WTC11 (cell line): ENCODE measurements at regions not wholly inside any gene's neighbourhood (a gene's known extent, or its start where the extent isn't known, plus 50 kb on each side); places are given as distances from the start of the nearest gene placed in this dataset.

ENCODE experiments used
- ATAC-seq: fragments of 200-7000 bp; cut with Tn5 transposase; 2 replicates; pipeline ENCODE4 v1.10.0; 2021; ENCODE audit warnings: mild to moderate bottlenecking, moderate library complexity
- CTCF ChIA-PET: fragments of 300-600 bp; sonication (Branson Sonifier 250); formaldehyde crosslinking; loops from one replicate; lab custom pipeline; 2021; ENCODE audit warnings: antibody characterized with exemption; lab: Charles Lee
- POLR2A ChIA-PET: fragments of 350-600 bp; sonication (Branson Sonifier 250); formaldehyde crosslinking; loops from one replicate; lab custom pipeline; 2021; ENCODE audit warnings: antibody characterized with exemption; lab: Charles Lee
- DNase-seq: peaks from one replicate; pipeline ENCODE4 v3.0.0; 2021; ENCODE audit warnings: low spot score
- H3K27ac Mint-ChIP-seq: 2 replicates; pipeline ENCODE4 v1.8.0; 2021; ENCODE audit warnings: mixed read lengths
- H3K27me3 Mint-ChIP-seq: 2 replicates; pipeline ENCODE4 v1.8.0; 2021; ENCODE audit warnings: low read depth, mild to moderate bottlenecking, moderate library complexity, mixed read lengths
- H3K36me3 Mint-ChIP-seq: 2 replicates; pipeline ENCODE4 v1.8.0; 2021; ENCODE audit warnings: mixed read lengths
- H3K4me1 Mint-ChIP-seq: 2 replicates; pipeline ENCODE4 v1.8.0; 2022; ENCODE audit warnings: mixed read lengths
- H3K4me3 Mint-ChIP-seq: 2 replicates; pipeline ENCODE4 v1.8.0; 2021; ENCODE audit warnings: mild to moderate bottlenecking, moderate library complexity, mixed read lengths
- H3K9me3 Mint-ChIP-seq: 2 replicates; pipeline ENCODE4 v1.8.0; 2021; ENCODE audit warnings: mixed read lengths
- GRHL2 ChIP-seq: fragments of 250-450 bp; sonication (Bioruptor Pico); IDR thresholded peaks from 2 replicates; pipeline ENCODE4 v1.8.0; 2022; ENCODE audit warnings: mild to moderate bottlenecking, moderate library complexity; ENCODE audit not compliant: insufficient replicate concordance, severe bottlenecking
- HMGA2 ChIP-seq: fragments of 250-450 bp; sonication (Bioruptor Pico); IDR thresholded peaks from 2 replicates; pipeline ENCODE4 v1.4.0; 2021; ENCODE audit warnings: mild to moderate bottlenecking, moderate library complexity
- JUN ChIP-seq: sonication (generic); formaldehyde crosslinking; IDR thresholded peaks from 2 replicates; pipeline ENCODE4 v1.8.0; 2023; ENCODE audit warnings: mild to moderate bottlenecking, missing genetic modification reagents
- SMAD4 ChIP-seq: sonication (generic); formaldehyde crosslinking; IDR thresholded peaks from 2 replicates; pipeline ENCODE4 v1.8.0; 2022; ENCODE audit warnings: mild to moderate bottlenecking, missing genetic modification reagents
- TP53 ChIP-seq: sonication (generic); formaldehyde crosslinking; IDR thresholded peaks from 2 replicates; pipeline ENCODE4 v1.8.1; 2023; ENCODE audit warnings: mild to moderate bottlenecking, missing genetic modification reagents
- TF ChIP-seq, protein P1 (sequence below): sonication (generic); formaldehyde crosslinking; IDR thresholded peaks from 2 replicates; pipeline ENCODE4 v1.8.1; 2022; ENCODE audit warnings: low read depth, missing genetic modification reagents, borderline replicate concordance
- TF ChIP-seq, protein P2 (sequence below): fragments of 250-450 bp; sonication (Bioruptor Pico); IDR thresholded peaks from 2 replicates; pipeline ENCODE4 v1.9.0; 2021; ENCODE audit warnings: moderate library complexity, mild to moderate bottlenecking, inconsistent platforms, borderline replicate concordance
- TF ChIP-seq, protein P3 (sequence below): fragments of 250-450 bp; sonication (Bioruptor Pico); IDR thresholded peaks from 2 replicates; pipeline ENCODE4 v1.9.0; 2021; ENCODE audit warnings: mild to moderate bottlenecking
- TF ChIP-seq, protein P4 (sequence below): fragments of 200-600 bp; IDR thresholded peaks from 2 replicates; pipeline ENCODE4 v1.8.0; 2022; ENCODE audit warnings: antibody characterized with exemption
- TF ChIP-seq, protein P5 (sequence below): sonication (generic); formaldehyde crosslinking; IDR thresholded peaks from 2 replicates; pipeline ENCODE4 v1.8.1; 2023; ENCODE audit warnings: mild to moderate bottlenecking, missing genetic modification reagents, borderline replicate concordance
- TF ChIP-seq, protein P6 (sequence below): fragments of 250-450 bp; sonication (Bioruptor Pico); IDR thresholded peaks from 2 replicates; pipeline ENCODE4 v2.1.2; 2022; ENCODE audit warnings: mild to moderate bottlenecking, moderate library complexity

DNA sequence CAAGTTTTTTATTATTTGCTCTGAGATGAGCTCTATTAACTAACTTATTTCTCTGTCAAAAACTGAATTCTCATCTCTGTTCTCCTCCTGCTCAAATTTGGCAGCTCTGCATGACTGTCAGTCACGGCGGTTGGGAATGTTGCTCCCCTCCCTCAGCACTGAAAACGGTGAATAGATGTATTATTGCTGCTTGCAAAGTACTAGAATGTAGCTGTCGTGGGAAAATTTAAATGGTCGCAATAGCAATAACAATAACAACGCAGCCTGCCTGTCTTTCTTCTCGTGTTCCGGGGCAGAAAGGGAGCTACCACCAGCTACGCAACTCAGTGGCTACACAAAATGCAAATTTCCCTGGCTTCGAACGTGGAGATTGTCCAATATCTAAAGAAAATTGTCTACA lies 125.6 kb upstream of the FRY start (continued):
- TF ChIP-seq, protein P1, sequence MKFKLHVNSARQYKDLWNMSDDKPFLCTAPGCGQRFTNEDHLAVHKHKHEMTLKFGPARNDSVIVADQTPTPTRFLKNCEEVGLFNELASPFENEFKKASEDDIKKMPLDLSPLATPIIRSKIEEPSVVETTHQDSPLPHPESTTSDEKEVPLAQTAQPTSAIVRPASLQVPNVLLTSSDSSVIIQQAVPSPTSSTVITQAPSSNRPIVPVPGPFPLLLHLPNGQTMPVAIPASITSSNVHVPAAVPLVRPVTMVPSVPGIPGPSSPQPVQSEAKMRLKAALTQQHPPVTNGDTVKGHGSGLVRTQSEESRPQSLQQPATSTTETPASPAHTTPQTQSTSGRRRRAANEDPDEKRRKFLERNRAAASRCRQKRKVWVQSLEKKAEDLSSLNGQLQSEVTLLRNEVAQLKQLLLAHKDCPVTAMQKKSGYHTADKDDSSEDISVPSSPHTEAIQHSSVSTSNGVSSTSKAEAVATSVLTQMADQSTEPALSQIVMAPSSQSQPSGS (CRISPR knock-in tag), result no peak
- no peak for TF ChIP-seq GRHL2 (CRISPR knock-in tag)

DNA sequence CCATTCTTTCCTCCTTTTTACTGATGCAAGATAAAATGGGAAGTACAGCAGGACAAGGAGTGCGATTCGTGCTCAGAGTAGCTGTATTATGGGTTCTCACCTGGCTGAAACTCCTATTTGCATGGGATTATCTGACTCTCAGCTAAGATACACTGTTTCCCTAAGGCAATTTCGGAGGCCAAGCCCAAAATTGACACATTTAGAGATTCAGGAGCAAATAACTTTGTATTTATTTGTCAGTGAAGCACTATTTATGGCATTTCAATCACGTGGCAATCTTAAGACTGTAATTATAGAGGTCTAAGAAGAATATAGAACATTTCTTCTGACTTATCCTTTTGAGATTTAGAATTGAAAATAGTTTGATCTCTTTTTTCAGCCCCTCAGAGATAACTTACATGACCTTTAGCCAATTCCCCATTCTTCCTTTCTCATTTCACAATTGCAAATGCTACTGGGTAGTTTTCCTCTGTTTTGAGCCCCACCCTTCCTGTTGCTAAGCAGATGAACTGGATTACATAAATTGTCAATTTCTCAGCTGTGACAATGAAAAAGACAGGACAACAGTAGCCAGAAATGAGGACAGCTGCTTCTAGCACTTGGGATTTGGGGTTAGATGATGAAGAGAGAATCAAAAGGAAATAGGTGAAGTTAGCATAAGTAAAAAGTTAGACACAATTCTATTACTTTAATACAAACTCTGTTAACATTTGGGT lies 122.7 kb upstream of the FRY start:
- Mint-ChIP-seq H3K4me1 (peaks cover 21% of the 10 kb centered on the region), H3K9me3 (no peaks in the 10 kb centered on the region), H3K27me3 (no peaks in the 10 kb centered on the region), H3K27ac (no peak overlapping the region), H3K4me3 (no peak overlapping the region), H3K36me3 (no peaks in the 10 kb centered on the region)
- TF ChIP-seq TP53 (CRISPR knock-in tag) (no peak), HMGA2 (CRISPR knock-in tag) (no peak), SMAD4 (CRISPR knock-in tag) (no peak)
- TF ChIP-seq, protein P2, sequence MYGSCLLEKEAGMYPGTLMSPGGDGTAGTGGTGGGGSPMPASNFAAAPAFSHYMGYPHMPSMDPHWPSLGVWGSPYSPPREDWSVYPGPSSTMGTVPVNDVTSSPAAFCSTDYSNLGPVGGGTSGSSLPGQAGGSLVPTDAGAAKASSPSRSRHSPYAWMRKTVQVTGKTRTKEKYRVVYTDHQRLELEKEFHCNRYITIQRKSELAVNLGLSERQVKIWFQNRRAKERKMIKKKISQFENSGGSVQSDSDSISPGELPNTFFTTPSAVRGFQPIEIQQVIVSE (CRISPR knock-in tag), result no peak
- ATAC-seq, result no peak
- ChIA-PET POLR2A (interaction anchor here (0.6 kb wide), 1 partner anchor 406 kb away, joined by 3 read pairs; the partner anchor contains the start of gene ZAR1L), CTCF (interaction anchor here (0.8 to 2.8 kb wide), 9 partner anchors 13 to 256 kb away, joined by 3 to 38 read pairs (median 10); partner anchors contain the start of gene FRY)
- DNase-seq, result no peak

DNA sequence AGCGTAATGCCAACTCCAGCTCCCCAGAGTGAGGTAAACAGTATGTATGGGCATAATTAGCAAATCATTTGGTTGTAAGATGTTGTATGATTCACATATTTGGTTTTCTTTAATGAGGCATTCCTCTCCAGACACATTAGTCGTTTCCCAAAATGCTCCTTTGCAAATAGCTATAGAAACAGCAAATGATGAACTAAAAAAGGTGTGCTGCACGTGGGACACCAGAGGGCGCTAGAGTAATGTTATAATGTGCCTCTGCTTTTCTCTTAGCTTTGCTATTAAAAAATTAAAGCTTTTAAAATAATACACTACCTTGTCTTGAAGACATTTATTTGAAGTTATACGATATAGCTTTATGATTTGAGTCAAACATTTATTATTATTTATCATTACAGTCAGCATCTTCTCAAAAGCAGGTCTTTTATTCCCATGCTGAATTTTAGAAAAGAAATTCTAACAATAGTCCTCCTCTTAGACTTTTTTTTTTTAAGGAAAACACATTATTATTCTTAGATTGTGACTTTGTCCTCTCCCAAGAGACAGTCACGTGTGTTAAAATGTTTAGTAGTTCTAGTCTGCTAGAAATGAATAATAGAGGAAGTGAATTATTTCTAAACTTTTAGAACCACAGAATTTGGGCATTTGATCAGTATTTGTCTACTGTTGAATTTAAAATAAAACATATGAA lies 121.6 kb upstream of the FRY start:
- ATAC-seq (peak; percentile 47), DNase-seq (no peak)
- H3K4me3 Mint-ChIP-seq, result no peak overlapping the region
- peaks cover 17% of the 10 kb centered on the region for H3K4me1 Mint-ChIP-seq
- ChIA-PET CTCF (interaction anchor here (0.5 to 2.8 kb wide), 73 partner anchors 9 to 672 kb away, joined by 3 to 38 read pairs (median 4); partner anchors contain the start of genes BRCA2, FRY, N4BP2L1 and ZAR1L), POLR2A (interaction anchor here (0.6 to 1.1 kb wide), 2 partner anchors 405 to 785 kb away, joined by 3 read pairs; partner anchors contain the start of genes BRCA2 and ZAR1L)
- no peak overlapping the region for H3K27ac Mint-ChIP-seq
- no peaks in the 10 kb centered on the region for H3K36me3 Mint-ChIP-seq
- H3K9me3 Mint-ChIP-seq, result no peaks in the 10 kb centered on the region
- H3K27me3 Mint-ChIP-seq, result no peaks in the 10 kb centered on the region
- TF ChIP-seq, protein P3, sequence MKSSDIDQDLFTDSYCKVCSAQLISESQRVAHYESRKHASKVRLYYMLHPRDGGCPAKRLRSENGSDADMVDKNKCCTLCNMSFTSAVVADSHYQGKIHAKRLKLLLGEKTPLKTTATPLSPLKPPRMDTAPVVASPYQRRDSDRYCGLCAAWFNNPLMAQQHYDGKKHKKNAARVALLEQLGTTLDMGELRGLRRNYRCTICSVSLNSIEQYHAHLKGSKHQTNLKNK (CRISPR knock-in tag), result no peak
- TF ChIP-seq, protein P4, sequence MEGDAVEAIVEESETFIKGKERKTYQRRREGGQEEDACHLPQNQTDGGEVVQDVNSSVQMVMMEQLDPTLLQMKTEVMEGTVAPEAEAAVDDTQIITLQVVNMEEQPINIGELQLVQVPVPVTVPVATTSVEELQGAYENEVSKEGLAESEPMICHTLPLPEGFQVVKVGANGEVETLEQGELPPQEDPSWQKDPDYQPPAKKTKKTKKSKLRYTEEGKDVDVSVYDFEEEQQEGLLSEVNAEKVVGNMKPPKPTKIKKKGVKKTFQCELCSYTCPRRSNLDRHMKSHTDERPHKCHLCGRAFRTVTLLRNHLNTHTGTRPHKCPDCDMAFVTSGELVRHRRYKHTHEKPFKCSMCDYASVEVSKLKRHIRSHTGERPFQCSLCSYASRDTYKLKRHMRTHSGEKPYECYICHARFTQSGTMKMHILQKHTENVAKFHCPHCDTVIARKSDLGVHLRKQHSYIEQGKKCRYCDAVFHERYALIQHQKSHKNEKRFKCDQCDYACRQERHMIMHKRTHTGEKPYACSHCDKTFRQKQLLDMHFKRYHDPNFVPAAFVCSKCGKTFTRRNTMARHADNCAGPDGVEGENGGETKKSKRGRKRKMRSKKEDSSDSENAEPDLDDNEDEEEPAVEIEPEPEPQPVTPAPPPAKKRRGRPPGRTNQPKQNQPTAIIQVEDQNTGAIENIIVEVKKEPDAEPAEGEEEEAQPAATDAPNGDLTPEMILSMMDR, result peak; percentile 74
- TF ChIP-seq, protein P5, sequence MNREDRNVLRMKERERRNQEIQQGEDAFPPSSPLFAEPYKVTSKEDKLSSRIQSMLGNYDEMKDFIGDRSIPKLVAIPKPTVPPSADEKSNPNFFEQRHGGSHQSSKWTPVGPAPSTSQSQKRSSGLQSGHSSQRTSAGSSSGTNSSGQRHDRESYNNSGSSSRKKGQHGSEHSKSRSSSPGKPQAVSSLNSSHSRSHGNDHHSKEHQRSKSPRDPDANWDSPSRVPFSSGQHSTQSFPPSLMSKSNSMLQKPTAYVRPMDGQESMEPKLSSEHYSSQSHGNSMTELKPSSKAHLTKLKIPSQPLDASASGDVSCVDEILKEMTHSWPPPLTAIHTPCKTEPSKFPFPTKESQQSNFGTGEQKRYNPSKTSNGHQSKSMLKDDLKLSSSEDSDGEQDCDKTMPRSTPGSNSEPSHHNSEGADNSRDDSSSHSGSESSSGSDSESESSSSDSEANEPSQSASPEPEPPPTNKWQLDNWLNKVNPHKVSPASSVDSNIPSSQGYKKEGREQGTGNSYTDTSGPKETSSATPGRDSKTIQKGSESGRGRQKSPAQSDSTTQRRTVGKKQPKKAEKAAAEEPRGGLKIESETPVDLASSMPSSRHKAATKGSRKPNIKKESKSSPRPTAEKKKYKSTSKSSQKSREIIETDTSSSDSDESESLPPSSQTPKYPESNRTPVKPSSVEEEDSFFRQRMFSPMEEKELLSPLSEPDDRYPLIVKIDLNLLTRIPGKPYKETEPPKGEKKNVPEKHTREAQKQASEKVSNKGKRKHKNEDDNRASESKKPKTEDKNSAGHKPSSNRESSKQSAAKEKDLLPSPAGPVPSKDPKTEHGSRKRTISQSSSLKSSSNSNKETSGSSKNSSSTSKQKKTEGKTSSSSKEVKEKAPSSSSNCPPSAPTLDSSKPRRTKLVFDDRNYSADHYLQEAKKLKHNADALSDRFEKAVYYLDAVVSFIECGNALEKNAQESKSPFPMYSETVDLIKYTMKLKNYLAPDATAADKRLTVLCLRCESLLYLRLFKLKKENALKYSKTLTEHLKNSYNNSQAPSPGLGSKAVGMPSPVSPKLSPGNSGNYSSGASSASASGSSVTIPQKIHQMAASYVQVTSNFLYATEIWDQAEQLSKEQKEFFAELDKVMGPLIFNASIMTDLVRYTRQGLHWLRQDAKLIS (CRISPR knock-in tag), result no peak
- TF ChIP-seq, protein P1 (CRISPR knock-in tag), result no peak
- TF ChIP-seq, protein P6, sequence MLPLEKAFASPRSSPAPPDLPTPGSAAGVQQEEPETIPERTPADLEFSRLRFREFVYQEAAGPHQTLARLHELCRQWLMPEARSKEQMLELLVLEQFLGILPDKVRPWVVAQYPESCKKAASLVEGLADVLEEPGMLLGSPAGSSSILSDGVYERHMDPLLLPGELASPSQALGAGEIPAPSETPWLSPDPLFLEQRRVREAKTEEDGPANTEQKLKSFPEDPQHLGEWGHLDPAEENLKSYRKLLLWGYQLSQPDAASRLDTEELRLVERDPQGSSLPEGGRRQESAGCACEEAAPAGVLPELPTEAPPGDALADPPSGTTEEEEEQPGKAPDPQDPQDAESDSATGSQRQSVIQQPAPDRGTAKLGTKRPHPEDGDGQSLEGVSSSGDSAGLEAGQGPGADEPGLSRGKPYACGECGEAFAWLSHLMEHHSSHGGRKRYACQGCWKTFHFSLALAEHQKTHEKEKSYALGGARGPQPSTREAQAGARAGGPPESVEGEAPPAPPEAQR, result no peak
- TF ChIP-seq JUN (CRISPR knock-in tag), result no peak
